Panc1 (cell line): ENCODE measurements at regions not wholly inside any gene's neighbourhood (a gene's known extent, or its start where the extent isn't known, plus 50 kb on each side); places are given as distances from the start of the nearest gene placed in this dataset.

ENCODE experiments used
- ATAC-seq: fragments of 200-7000 bp; cut with Tn5 transposase; 2 replicates; pipeline ENCODE4 v1.9.1; 2020; ENCODE audit warnings: mild to moderate bottlenecking, moderate library complexity
- BruUV-seq: library from RNA; stranded (reverse); fragments of 400-500 nt; replicated peaks from 2 replicates; lab custom pipeline; 2021; lab: Mats Ljungman, UMichigan
- CTCF ChIA-PET: fragments of 300-600 bp; sonication (Branson Sonifier 250); formaldehyde crosslinking; loops from one replicate; lab custom pipeline; 2022; ENCODE audit warnings: antibody characterized with exemption; lab: Charles Lee
- POLR2A ChIA-PET: fragments of 300-600 bp; sonication (Branson Sonifier 250); formaldehyde crosslinking; loops from one replicate; lab custom pipeline; 2022; ENCODE audit warnings: antibody characterized with exemption; lab: Charles Lee
- DNase-seq: peaks from one replicate; pipeline ENCODE4 v3.0.0-alpha.2; 2010; ENCODE audit warnings: low read depth, low spot score
- H3K27ac ChIP-seq: 2 replicates; pipeline ENCODE4 v1.5.1; 2011; ENCODE audit warnings: mild to moderate bottlenecking, low read length, inconsistent platforms
- H3K27me3 ChIP-seq: fragments of 200-500 bp; sonication (Bioruptor generic); 2 replicates; pipeline ENCODE4 v1.6.0; 2014; ENCODE audit warnings: low read length, inconsistent platforms; ENCODE audit not compliant: control insufficient read depth, insufficient read depth
- H3K36me3 ChIP-seq: fragments of 200-500 bp; sonication (Bioruptor generic); 2 replicates; pipeline ENCODE4 v1.5.1; 2014; ENCODE audit warnings: inconsistent platforms, mild to moderate bottlenecking, low read length, moderate library complexity; ENCODE audit not compliant: control insufficient read depth, insufficient read depth
- H3K4me1 ChIP-seq: 2 replicates; pipeline ENCODE4 v1.5.1; 2011; ENCODE audit warnings: inconsistent platforms, mild to moderate bottlenecking, low read length, moderate library complexity; ENCODE audit not compliant: control insufficient read depth, insufficient read depth
- H3K4me3 ChIP-seq, 2 experiments: 2 replicates each; pipeline ENCODE4 v1.5.1; 2011 to 2012; ENCODE audit warnings: low read depth in 2 of 2, low read length in 2 of 2, mild to moderate bottlenecking in 2 of 2, inconsistent platforms in 1 of 2, moderate library complexity in 1 of 2
- H3K9me3 ChIP-seq: fragments of 200-500 bp; sonication (Bioruptor generic); 2 replicates; pipeline ENCODE4 v1.5.1; 2014; ENCODE audit warnings: low read depth, mild to moderate bottlenecking, inconsistent platforms, low read length, moderate library complexity; ENCODE audit not compliant: control insufficient read depth, insufficient read depth
- CTCF ChIP-seq: fragments of 450-650 bp; IDR thresholded peaks from 2 replicates; pipeline ENCODE4 v1.5.1; 2017; ENCODE audit warnings: mild to moderate bottlenecking
- POLR2AphosphoS5 ChIP-seq: IDR thresholded peaks from 2 replicates; pipeline ENCODE4 v1.6.1; 2012; ENCODE audit warnings: mild to moderate bottlenecking, low read depth, low read length, moderate library complexity
- REST ChIP-seq, 2 experiments: IDR thresholded peaks; 2 replicates each; pipeline ENCODE4 v1.6.1; 2011 to 2012; ENCODE audit warnings: low read depth in 2 of 2, control low read depth in 1 of 2, low read length in 1 of 2, mild to moderate bottlenecking in 1 of 2, moderate library complexity in 1 of 2; ENCODE audit not compliant: insufficient read depth in 1 of 2
- SIN3A ChIP-seq: IDR thresholded peaks from 2 replicates; pipeline ENCODE4 v1.6.1; 2012; ENCODE audit warnings: low read depth, mild to moderate bottlenecking, low read length, moderate library complexity, borderline replicate concordance; ENCODE audit not compliant: insufficient read depth
- TCF7L2 ChIP-seq: IDR thresholded peaks from 2 replicates; pipeline ENCODE4 v1.6.1; 2011; ENCODE audit warnings: mild to moderate bottlenecking, low read depth, low read length, inconsistent platforms
- in situ Hi-C: cut with HindIII; loops from 2 replicates; pipeline ENCODE4 v1.10.0; 2016; ENCODE audit warnings: low sequenced_read_pairs, low pct_unique_long_range_greater_than_20kb
- intact Hi-C: fragments of 100-400 bp; cut with micrococcal nuclease; formaldehyde crosslinking; loops from one replicate; pipeline ENCODE4 v1.10.0; 2022; ENCODE audit not compliant: unreplicated experiment

GRCh38 chr5:29079771-29080170 is 2041.4 kb upstream of the CDH9 start:
- Histone ChIP-seq H3K9me3 (no peaks in the 10 kb centered on the region), H3K4me1 (no peaks in the 10 kb centered on the region), H3K27ac (no peak overlapping the region), H3K27me3 (no peaks in the 10 kb centered on the region), H3K4me3 (no peak overlapping the region), H3K36me3 (no peaks in the 10 kb centered on the region)
- POLR2A ChIA-PET: no interaction called here
- DNase-seq (no peak), ATAC-seq (no peak)
- CTCF ChIA-PET: no interaction called here
- TF ChIP-seq POLR2AphosphoS5: no peak
- no peak for TF ChIP-seq SIN3A
- in situ Hi-C loops (no loop called here), intact Hi-C loops (no loop called here)
- BruUV-seq: no TSS peak

- Histone ChIP-seq H3K27ac (no peak overlapping the region), H3K4me3 (no peak overlapping the region), H3K9me3 (no peaks in the 10 kb centered on the region), H3K4me1 (no peaks in the 10 kb centered on the region), H3K27me3 (no peaks in the 10 kb centered on the region), H3K36me3 (no peaks in the 10 kb centered on the region)
- BruUV-seq: no TSS peak
- in situ Hi-C loops: no loop called here
- POLR2A ChIA-PET: no interaction called here
- CTCF ChIA-PET: no interaction called here
- DNase-seq (peak; percentile 2), ATAC-seq (no peak)
- intact Hi-C loops: no loop called here
- TF ChIP-seq SIN3A: no peak
- no peak for TF ChIP-seq CTCF
- no peak for TF ChIP-seq POLR2AphosphoS5
Measured at GRCh38 chr5:29077451-29077850, 2039.1 kb upstream of the CDH9 start.

GRCh38 chr5:29069104-29069402 is 2030.7 kb upstream of the CDH9 start:
- Histone ChIP-seq H3K4me1 (no peaks in the 10 kb centered on the region), H3K27me3 (no peaks in the 10 kb centered on the region), H3K36me3 (no peaks in the 10 kb centered on the region), H3K4me3 (no peak overlapping the region), H3K27ac (no peak overlapping the region), H3K9me3 (no peaks in the 10 kb centered on the region)
- TF ChIP-seq TCF7L2: no peak
- no peak for TF ChIP-seq POLR2AphosphoS5
- TF ChIP-seq REST (IDR thresholded peaks at IDR 0.05; ENCODE audit: insufficient read depth in 1 of 2, low read depth in 2 of 2, low read length in 1 of 2): no peak
- no peak for TF ChIP-seq CTCF
- ChIA-PET POLR2A (no interaction called here), CTCF (no interaction called here)
- BruUV-seq: no TSS peak
- intact Hi-C loops (no loop called here), in situ Hi-C loops (no loop called here)
- DNase-seq: no peak
- no peak for ATAC-seq
